IMR-90 (cell line): ENCODE measurements at regions not wholly inside any gene's neighbourhood (a gene's known extent, or its start where the extent isn't known, plus 50 kb on each side); places are given as distances from the start of the nearest gene placed in this dataset.

Experiments used
- ATAC-seq: fragments of 200-7000 bp; cut with Tn5 transposase; 2 replicates; pipeline ENCODE4 v1.9.1; 2020; ENCODE audit warnings: low read depth, mild to moderate bottlenecking, moderate library complexity
- BruUV-seq: library from RNA; stranded (reverse); fragments of 400-500 nt; replicated peaks from 2 replicates; lab custom pipeline; 2021; lab: Mats Ljungman, UMichigan
- CTCF ChIA-PET: fragments of 300-600 bp; formaldehyde crosslinking; extraction: SDS; loops from one replicate; lab custom pipeline; 2021; ENCODE audit warnings: antibody characterized with exemption; lab: Yijun Ruan, JAX
- POLR2A ChIA-PET: fragments of 300-600 bp; sonication (Branson Sonifier 250); formaldehyde crosslinking; loops from one replicate; lab custom pipeline; 2022; ENCODE audit warnings: antibody characterized with exemption; ENCODE audit not compliant: unreplicated experiment; lab: Charles Lee
- DNase-seq: peaks from one replicate; pipeline ENCODE4 v3.0.0; 2013
- H2AFZ ChIP-seq: replicated peaks from 2 replicates; pipeline ENCODE3; 2013; ENCODE audit warnings: low read length, mild to moderate bottlenecking; ENCODE audit not compliant: poor library complexity
- H2AK5ac ChIP-seq: 2 replicates; pipeline ENCODE4 v1.6.1; 2013; ENCODE audit warnings: low read depth, low read length, inconsistent platforms
- H2AK9ac ChIP-seq: replicated peaks from 2 replicates; pipeline ENCODE3; 2013; ENCODE audit warnings: mild to moderate bottlenecking, low read depth, low read length, moderate library complexity; ENCODE audit not compliant: poor library complexity
- H2BK120ac ChIP-seq: 2 replicates; pipeline ENCODE4 v1.6.1; 2013; ENCODE audit warnings: low read depth, low read length, inconsistent platforms
- H2BK15ac ChIP-seq: 3 replicates; pipeline ENCODE4 v1.6.1; 2013; ENCODE audit warnings: low read depth, low read length, inconsistent platforms
- H2BK20ac ChIP-seq: 2 replicates; pipeline ENCODE4 v1.6.1; 2013; ENCODE audit warnings: low read depth, mild to moderate bottlenecking, inconsistent platforms, low read length, moderate library complexity
- H2BK5ac ChIP-seq: 2 replicates; pipeline ENCODE4 v1.6.1; 2013; ENCODE audit warnings: mild to moderate bottlenecking, low read depth, low read length, inconsistent platforms; ENCODE audit not compliant: poor library complexity, severe bottlenecking
- H3K14ac ChIP-seq: replicated peaks from 2 replicates; pipeline ENCODE4 v1.6.1; 2013; ENCODE audit warnings: low read depth, low read length, inconsistent platforms
- H3K18ac ChIP-seq: 2 replicates; pipeline ENCODE4 v1.6.1; 2013; ENCODE audit warnings: low read depth, low read length, control low read depth
- H3K23ac ChIP-seq: 2 replicates; pipeline ENCODE4 v1.6.1; 2013; ENCODE audit warnings: low read depth, low read length, inconsistent platforms
- H3K27ac ChIP-seq: 2 replicates; pipeline ENCODE4 v1.5.1; 2013; ENCODE audit warnings: mild to moderate bottlenecking, control low read depth, low read length; ENCODE audit not compliant: insufficient read depth
- H3K27me3 ChIP-seq: 2 replicates; pipeline ENCODE4 v1.6.1; 2013; ENCODE audit warnings: low read length; ENCODE audit not compliant: control insufficient read depth, insufficient read depth
- H3K36me3 ChIP-seq: 2 replicates; pipeline ENCODE4 v1.6.1; 2013; ENCODE audit warnings: low read length, mixed read lengths; ENCODE audit not compliant: control insufficient read depth, insufficient read depth
- H3K4ac ChIP-seq: 2 replicates; pipeline ENCODE4 v1.6.1; 2013; ENCODE audit warnings: low read depth, low read length, inconsistent platforms
- H3K4me1 ChIP-seq: 2 replicates; pipeline ENCODE4 v1.6.1; 2013; ENCODE audit warnings: low read length, mixed read lengths; ENCODE audit not compliant: control insufficient read depth, insufficient read depth
- H3K4me2 ChIP-seq: 2 replicates; pipeline ENCODE4 v1.6.1; 2013; ENCODE audit warnings: low read depth, mild to moderate bottlenecking, control low read depth, low read length, moderate library complexity
- H3K4me3 ChIP-seq: 2 replicates; pipeline ENCODE4 v1.5.1; 2013; ENCODE audit warnings: low read depth, mild to moderate bottlenecking, control low read depth, low read length, moderate library complexity; ENCODE audit not compliant: insufficient read depth
- H3K56ac ChIP-seq: 2 replicates; pipeline ENCODE4 v1.6.1; 2013; ENCODE audit warnings: low read length, inconsistent platforms; ENCODE audit not compliant: insufficient read depth; ENCODE audit errors: extremely low read depth
- H3K79me1 ChIP-seq, 2 experiments: 2 replicates each; pipeline ENCODE4 v1.6.1; 2013; ENCODE audit warnings: low read length in 2 of 2, inconsistent platforms in 1 of 2, low read depth in 1 of 2
- H3K9ac ChIP-seq: 2 replicates; pipeline ENCODE4 v1.6.1; 2013; ENCODE audit warnings: low read depth, low read length, control low read depth
- H3K9me1 ChIP-seq: 2 replicates; pipeline ENCODE4 v1.6.1; 2013; ENCODE audit warnings: low read length, inconsistent platforms; ENCODE audit not compliant: insufficient read depth
- H3K9me3 ChIP-seq: 2 replicates; pipeline ENCODE4 v1.6.1; 2013; ENCODE audit warnings: low read length; ENCODE audit not compliant: control insufficient read depth, insufficient read depth
- H4K20me1 ChIP-seq: 2 replicates; pipeline ENCODE4 v1.6.1; 2013; ENCODE audit warnings: low read length, inconsistent platforms; ENCODE audit not compliant: insufficient read depth
- H4K5ac ChIP-seq: 2 replicates; pipeline ENCODE4 v1.6.1; 2013; ENCODE audit warnings: mild to moderate bottlenecking, low read depth, low read length, control low read depth
- H4K8ac ChIP-seq, 2 experiments: 2 replicates each; pipeline ENCODE4 v1.6.1; 2013; ENCODE audit warnings: low read depth in 2 of 2, low read length in 2 of 2, control low read depth in 1 of 2, inconsistent platforms in 1 of 2
- H4K91ac ChIP-seq: 2 replicates; pipeline ENCODE4 v1.6.1; 2013; ENCODE audit warnings: low read depth, low read length, inconsistent platforms; ENCODE audit not compliant: insufficient read depth
- BHLHE40 ChIP-seq: fragments of 150-350 bp; IDR thresholded peaks from 2 replicates; pipeline ENCODE4 v1.6.1; 2016; ENCODE audit warnings: mild to moderate bottlenecking, low read depth, low read length
- CEBPB ChIP-seq: IDR thresholded peaks from 2 replicates; pipeline ENCODE4 v1.6.1; 2012; ENCODE audit warnings: low read depth, low read length, improper control_type of control experiment
- CTCF ChIP-seq: conservative IDR thresholded peaks from 2 replicates; pipeline ENCODE4 v1.5.1; 2012; ENCODE audit warnings: mild to moderate bottlenecking, low read depth, low read length, improper control_type of control experiment
- FOS ChIP-seq: fragments of 150-350 bp; IDR thresholded peaks from 2 replicates; pipeline ENCODE4 v1.6.1; 2016; ENCODE audit warnings: low read depth, low read length
- RFX5 ChIP-seq: IDR thresholded peaks from 2 replicates; pipeline ENCODE4 v1.8.0; 2012; ENCODE audit warnings: low read depth, mild to moderate bottlenecking, low read length, moderate library complexity
- WGBS, 2 experiments: methylation state at CpG; one replicate each; pipeline versions ENCODE4 v1.1.5 to v1.1.7; 2013; ENCODE audit warnings: missing lambda C conversion rate in 2 of 2; ENCODE audit not compliant: insufficient read length in 1 of 2; ENCODE audit errors: extremely low coverage in 2 of 2; 5-methylcytosine and 5-hydroxymethylcytosine counted together
- dilution Hi-C: fragments of 300-500 bp; cut with HindIII; formaldehyde crosslinking; loops from one replicate; pipeline ENCODE4 v1.14.3; 2018; ENCODE audit warnings: low sequenced_read_pairs; ENCODE audit not compliant: unreplicated experiment
- in situ Hi-C: fragments of 300-500 bp; cut with MboI; formaldehyde crosslinking; loops from 3 replicates; pipeline ENCODE4 v1.14.3; 2019; ENCODE audit warnings: low sequenced_read_pairs, inconsistent platforms, mixed read lengths
- intact Hi-C: fragments of 100-400 bp; cut with micrococcal nuclease; formaldehyde crosslinking; loops from 2 replicates; pipeline ENCODE4 v1.10.0; 2022

DNA sequence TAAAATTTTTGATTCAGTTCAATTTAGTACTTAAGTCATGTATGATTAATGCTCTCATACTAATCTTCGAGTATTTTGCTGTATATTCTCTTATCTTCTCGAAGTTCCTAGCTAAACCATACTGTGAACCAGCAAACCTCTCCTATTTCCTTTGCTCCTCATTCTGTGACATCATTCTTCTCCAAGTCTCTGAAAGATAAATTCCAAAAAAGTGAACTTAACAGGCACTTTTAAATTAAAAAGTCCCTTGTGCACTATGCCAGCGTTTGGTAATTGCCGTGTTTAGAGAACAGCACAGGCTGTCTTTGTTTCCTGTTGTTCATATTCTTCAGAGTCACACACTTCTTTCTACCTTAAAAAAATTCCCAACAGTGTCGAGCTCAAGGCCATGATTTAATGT lies 188.4 kb upstream of the PHACTR1 start:
- intact Hi-C loops (no loop called here), in situ Hi-C loops (no loop called here), dilution Hi-C loops (no loop called here)
- Histone ChIP-seq H3K18ac (no peak overlapping the region), H3K23ac (no peak overlapping the region), H3K79me1 (no peaks in the 10 kb centered on the region), H3K9me3 (no peaks in the 10 kb centered on the region; the same call in 1 of the 2 replicates), H3K14ac (peak overlapping the region; percentile 8; the same call in 1 of the 2 replicates), H4K8ac (no peak overlapping the region), H2BK15ac (no peak overlapping the region), H2BK20ac (no peak overlapping the region), H2BK120ac (no peak overlapping the region), H3K4me3 (no peak overlapping the region), H3K9me1 (no peaks in the 10 kb centered on the region), H3K27me3 (peaks cover 2% of the 10 kb centered on the region; the same call in 1 of the 2 replicates), H2AK9ac (no peak overlapping the region), H2BK5ac (no peak overlapping the region), H4K91ac (no peak overlapping the region), H3K56ac (no peak overlapping the region), H2AFZ (no peak overlapping the region), H4K5ac (no peak overlapping the region), H2AK5ac (no peak overlapping the region), H3K36me3 (no peaks in the 10 kb centered on the region), H3K4me2 (no peak overlapping the region), H3K4ac (no peak overlapping the region), H3K9ac (no peak overlapping the region), H3K4me1 (no peaks in the 10 kb centered on the region), H3K27ac (no peak overlapping the region), H4K20me1 (no peaks in the 10 kb centered on the region)
- WGBS, 2 experiments = no CpG with 5 or more reads among the region's 5 CpGs
- ChIA-PET CTCF (no interaction called here), POLR2A (no interaction called here)
- no peak for ATAC-seq
- no peak for DNase-seq
- BruUV-seq = no TSS peak
- TF ChIP-seq CTCF (no peak), FOS (no peak), RFX5 (no peak), CEBPB (no peak), BHLHE40 (no peak)
